A673 (cell line): ENCODE measurements at regions not wholly inside any gene's neighbourhood (a gene's known extent, or its start where the extent isn't known, plus 50 kb on each side); places are given as distances from the start of the nearest gene placed in this dataset.

Source experiments
- BruUV-seq: library from RNA; stranded (reverse); fragments of 400-500 nt; replicated peaks from 2 replicates; lab custom pipeline; 2021; lab: Mats Ljungman, UMichigan
- CTCF ChIA-PET: fragments of 300-600 bp; sonication (Branson Sonifier 250); formaldehyde crosslinking; loops from one replicate; lab custom pipeline; 2022; ENCODE audit warnings: antibody characterized with exemption; lab: Charles Lee
- POLR2A ChIA-PET: fragments of 300-600 bp; sonication (Branson Sonifier 250); formaldehyde crosslinking; loops from one replicate; lab custom pipeline; 2022; ENCODE audit warnings: antibody characterized with exemption; ENCODE audit not compliant: low non-redundant PET; lab: Charles Lee
- DNase-seq: peaks from one replicate; pipeline ENCODE4 v3.0.0-alpha.2; 2015; ENCODE audit warnings: low spot score
- H3K27ac ChIP-seq: fragments of 200-600 bp; sonication (generic); 2 replicates; pipeline ENCODE4 v1.5.1; 2016; ENCODE audit warnings: mixed run types, low read depth, mild to moderate bottlenecking, mixed read lengths, antibody characterized with exemption, low read length; ENCODE audit not compliant: poor library complexity, severe bottlenecking
- H3K27me3 ChIP-seq: fragments of 200-600 bp; sonication (generic); replicated peaks from 2 replicates; pipeline ENCODE4 v1.6.1; 2017; ENCODE audit warnings: mixed run types, low read depth, mild to moderate bottlenecking, mixed read lengths, antibody characterized with exemption, low read length; ENCODE audit not compliant: insufficient read depth, poor library complexity
- H3K36me3 ChIP-seq: fragments of 200-600 bp; sonication (generic); 2 replicates; pipeline ENCODE4 v1.6.1; 2016; ENCODE audit warnings: mixed run types, mild to moderate bottlenecking, mixed read lengths, antibody characterized with exemption, low read length; ENCODE audit not compliant: insufficient read depth, poor library complexity, severe bottlenecking
- H3K4me1 ChIP-seq: fragments of 200-600 bp; sonication (generic); 2 replicates; pipeline ENCODE4 v1.6.1; 2017; ENCODE audit warnings: mixed run types, mild to moderate bottlenecking, mixed read lengths, antibody characterized with exemption, low read length; ENCODE audit not compliant: insufficient read depth, poor library complexity, severe bottlenecking
- H3K4me3 ChIP-seq: fragments of 200-600 bp; sonication (generic); 2 replicates; pipeline ENCODE4 v1.5.1; 2016; ENCODE audit warnings: low read depth, mixed run types, mild to moderate bottlenecking, mixed read lengths, low read length; ENCODE audit not compliant: poor library complexity, severe bottlenecking
- H3K9me3 ChIP-seq: fragments of 200-600 bp; sonication (generic); 2 replicates; pipeline ENCODE4 v1.6.1; 2016; ENCODE audit warnings: mixed run types, low read depth, mild to moderate bottlenecking, mixed read lengths, antibody characterized with exemption, low read length; ENCODE audit not compliant: poor library complexity, severe bottlenecking
- CTCF ChIP-seq: fragments of 300-800, 200-600 bp; sonication (generic); conservative IDR thresholded peaks from 2 replicates; pipeline ENCODE4 v1.5.1; 2017; ENCODE audit warnings: low read depth, mild to moderate bottlenecking, antibody characterized with exemption, low read length, moderate library complexity, mixed read lengths
- EZH2 ChIP-seq: fragments of 200-600 bp; sonication (generic); IDR thresholded peaks from 2 replicates; pipeline ENCODE4 v1.6.1; 2017; ENCODE audit warnings: borderline replicate concordance, low read depth, mild to moderate bottlenecking, mixed read lengths, antibody characterized with exemption, low read length; ENCODE audit not compliant: poor library complexity, severe bottlenecking
- intact Hi-C: fragments of 100-400 bp; cut with micrococcal nuclease; formaldehyde crosslinking; loops from one replicate; pipeline ENCODE4 v1.10.0; 2022; ENCODE audit not compliant: unreplicated experiment

GRCh38 chr18:2256577-2256976, 314.7 kb downstream of the METTL4 start:
- no peak for TF ChIP-seq CTCF
- no peak for TF ChIP-seq EZH2
- H3K4me1 ChIP-seq, result no peaks in the 10 kb centered on the region
- no peak overlapping the region for H3K27ac ChIP-seq
- no peaks in the 10 kb centered on the region for H3K27me3 ChIP-seq
- intact Hi-C loops, result no loop called here
- BruUV-seq, result no TSS peak
- DNase-seq, result no peak
- H3K36me3 ChIP-seq, result no peaks in the 10 kb centered on the region
- H3K9me3 ChIP-seq, result no peaks in the 10 kb centered on the region
- ChIA-PET POLR2A (no interaction called here), CTCF (no interaction called here)
- H3K4me3 ChIP-seq, result no peak overlapping the region

- intact Hi-C loops, result no loop called here
- no peak for DNase-seq
- H3K4me3 ChIP-seq, result no peak overlapping the region
- H3K36me3 ChIP-seq, result no peaks in the 10 kb centered on the region
- H3K4me1 ChIP-seq, result no peaks in the 10 kb centered on the region
- BruUV-seq, result no TSS peak
- H3K27me3 ChIP-seq, result no peaks in the 10 kb centered on the region
- no peaks in the 10 kb centered on the region for H3K9me3 ChIP-seq
- no peak overlapping the region for H3K27ac ChIP-seq
- TF ChIP-seq EZH2, result no peak
- no peak for TF ChIP-seq CTCF
- ChIA-PET CTCF (no interaction called here), POLR2A (no interaction called here)
These were observed 312.4 kb downstream of the METTL4 start for GRCh38 chr18:2258954-2259353.

- H3K9me3 ChIP-seq, result no peaks in the 10 kb centered on the region
- ChIA-PET POLR2A (no interaction called here), CTCF (no interaction called here)
- H3K27me3 ChIP-seq, result peaks cover 13% of the 10 kb centered on the region
- H3K4me1 ChIP-seq, result no peaks in the 10 kb centered on the region
- H3K36me3 ChIP-seq, result no peaks in the 10 kb centered on the region
- no peak overlapping the region for H3K27ac ChIP-seq
- no peak for DNase-seq
- TF ChIP-seq CTCF (no peak), EZH2 (no peak)
- H3K4me3 ChIP-seq, result no peak overlapping the region
- intact Hi-C loops, result no loop called here
- BruUV-seq, result no TSS peak
These were observed 307.9 kb downstream of the METTL4 start for GRCh38 chr18:2263303-2263890.
